CD14-positive monocyte (primary cell): ENCODE measurements at regions not wholly inside any gene's neighbourhood (a gene's known extent, or its start where the extent isn't known, plus 50 kb on each side); places are given as distances from the start of the nearest gene placed in this dataset.

ENCODE experiments used
- DNase-seq, 3 donors: peaks; one replicate each; pipeline ENCODE4 v3.0.0-alpha.2; 2011 to 2022
- H2AFZ ChIP-seq: 2 replicates; pipeline ENCODE4 v1.6.0; 2012; ENCODE audit warnings: mild to moderate bottlenecking, low read depth, low read length, inconsistent platforms; ENCODE audit not compliant: insufficient read depth, poor library complexity, severe bottlenecking
- H3K27ac ChIP-seq, 2 donors: 1 replicate in 1 of 2; 2 replicates in 1 of 2; pipeline ENCODE4 v1.5.1; 2012 to 2013; ENCODE audit warnings: low read length in 2 of 2, control low read depth in 1 of 2, inconsistent platforms in 1 of 2, low read depth in 1 of 2, mild to moderate bottlenecking in 1 of 2
- H3K27me3 ChIP-seq, 2 donors: one replicate each; pipeline versions ENCODE4 v1.6.0 to v1.6.1; 2011 to 2013; ENCODE audit warnings: low read length in 2 of 2; ENCODE audit not compliant: control insufficient read depth in 2 of 2, insufficient read depth in 2 of 2
- H3K36me3 ChIP-seq, 2 donors: replicated peaks in 1 of 2; 1 replicate in 1 of 2; 2 replicates in 1 of 2; pipeline versions ENCODE4 v1.5.1 to v1.6.1; 2012 to 2013; ENCODE audit warnings: low read length in 2 of 2, control low read depth in 1 of 2, inconsistent platforms in 1 of 2, mild to moderate bottlenecking in 1 of 2; ENCODE audit not compliant: insufficient read depth in 2 of 2, control insufficient read depth in 1 of 2
- H3K4me1 ChIP-seq, 2 donors: 1 replicate in 1 of 2; 2 replicates in 1 of 2; pipeline versions ENCODE4 v1.5.1 to v1.6.1; 2012 to 2013; ENCODE audit warnings: low read length in 2 of 2, control low read depth in 1 of 2, inconsistent platforms in 1 of 2, mild to moderate bottlenecking in 1 of 2, moderate library complexity in 1 of 2; ENCODE audit not compliant: insufficient read depth in 2 of 2, control insufficient read depth in 1 of 2
- H3K4me2 ChIP-seq: replicated peaks from 2 replicates; pipeline ENCODE3; 2012; ENCODE audit warnings: low read length, moderate library complexity, mild to moderate bottlenecking; ENCODE audit not compliant: poor library complexity, severe bottlenecking; ENCODE audit errors: extremely low read depth
- H3K4me3 ChIP-seq, 3 experiments: fragments of 200-600 bp in 1 of 3; sonication (generic) in 1 of 3; replicated peaks in 1 of 3; 1 replicate in 2 of 3; 2 replicates in 1 of 3; pipeline ENCODE4 v1.5.1; 2011 to 2013; ENCODE audit warnings: low read length in 3 of 3, mild to moderate bottlenecking in 3 of 3, control low read depth in 2 of 3, low read depth in 2 of 3, inconsistent platforms in 1 of 3, moderate library complexity in 1 of 3
- H3K79me2 ChIP-seq: 2 replicates; pipeline ENCODE4 v1.6.0; 2012; ENCODE audit warnings: mild to moderate bottlenecking, control low read depth, inconsistent platforms, low read length, moderate library complexity; ENCODE audit not compliant: insufficient read depth
- H3K9ac ChIP-seq: 2 replicates; pipeline ENCODE4 v1.6.0; 2017; ENCODE audit warnings: low read length, mild to moderate bottlenecking; ENCODE audit not compliant: insufficient read depth, poor library complexity, severe bottlenecking
- H3K9me3 ChIP-seq, 2 donors: replicated peaks in 1 of 2; 1 replicate in 1 of 2; 2 replicates in 1 of 2; pipeline versions ENCODE4 v1.5.1 to v1.6.1; 2012 to 2013; ENCODE audit warnings: low read length in 2 of 2, control low read depth in 1 of 2; ENCODE audit not compliant: control insufficient read depth in 1 of 2, insufficient read depth in 1 of 2
- H4K20me1 ChIP-seq: 2 replicates; pipeline ENCODE4 v1.6.0; 2012; ENCODE audit warnings: mild to moderate bottlenecking, low read length, control low read depth, moderate library complexity; ENCODE audit not compliant: insufficient read depth
- H3K27ac Mint-ChIP-seq, 7 donors: one replicate each; pipeline ENCODE4 v1.8.0; 2020; ENCODE audit warnings: mild to moderate bottlenecking in 7 of 7, mixed read lengths in 7 of 7, moderate library complexity in 6 of 7, inconsistent platforms in 2 of 7
- H3K27me3 Mint-ChIP-seq, 3 donors: one replicate each; pipeline ENCODE4 v1.8.0; 2021 to 2022; ENCODE audit warnings: low read depth in 3 of 3, mild to moderate bottlenecking in 3 of 3, mixed read lengths in 3 of 3, moderate library complexity in 3 of 3, inconsistent platforms in 1 of 3
- H3K36me3 Mint-ChIP-seq, 2 donors: one replicate each; pipeline ENCODE4 v1.8.0; 2020; ENCODE audit warnings: mixed read lengths in 2 of 2, inconsistent platforms in 1 of 2, mild to moderate bottlenecking in 1 of 2
- H3K4me1 Mint-ChIP-seq: one replicate; pipeline ENCODE4 v1.8.0; 2020; ENCODE audit warnings: mild to moderate bottlenecking, mixed read lengths
- H3K4me3 Mint-ChIP-seq, 2 donors: one replicate each; pipeline ENCODE4 v1.8.0; 2020; ENCODE audit warnings: mild to moderate bottlenecking in 2 of 2, mixed read lengths in 2 of 2, moderate library complexity in 1 of 2
- H3K9me3 Mint-ChIP-seq, 7 donors: one replicate each; pipeline ENCODE4 v1.8.0; 2020 to 2022; ENCODE audit warnings: mixed read lengths in 7 of 7, mild to moderate bottlenecking in 6 of 7, moderate library complexity in 6 of 7, inconsistent platforms in 2 of 7
- CTCF ChIP-seq: fragments of 200-600 bp; IDR thresholded peaks from one replicate; pipeline ENCODE4 v1.8.0; 2022; ENCODE audit warnings: antibody characterized with exemption, mild to moderate bottlenecking
- WGBS: methylation state at CpG from one replicate; pipeline ENCODE4 v1.1.5; 2013; ENCODE audit warnings: missing lambda C conversion rate; ENCODE audit not compliant: insufficient coverage; 5-methylcytosine and 5-hydroxymethylcytosine counted together
- intact Hi-C, 2 donors: fragments of 100-400 bp; cut with micrococcal nuclease; formaldehyde crosslinking; loops; one replicate each; pipeline versions ENCODE4 v1.15.0 to v1.15.1; 2023

- Histone ChIP-seq H3K27me3 (peaks cover 2 to 3% of the 10 kb centered on the region in 2 donors), H3K4me1 (no peaks in the 10 kb centered on the region), H3K27ac (no peak overlapping the region), H3K79me2 (no peaks in the 10 kb centered on the region), H3K9ac (no peak overlapping the region), H3K4me2 (no peak overlapping the region), H3K4me3 (no peak overlapping the region), H2AFZ (no peak overlapping the region), H3K36me3 (no peaks in the 10 kb centered on the region), H4K20me1 (no peaks in the 10 kb centered on the region), H3K9me3 (no peaks in the 10 kb centered on the region)
- intact Hi-C loops, result no loop called here
- no peak for TF ChIP-seq CTCF
- H3K36me3 Mint-ChIP-seq, result no peaks in the 10 kb centered on the region
- no peaks in the 10 kb centered on the region for H3K4me1 Mint-ChIP-seq
- H3K9me3 Mint-ChIP-seq, result peaks cover 0 to 7% (median 1%) of the 10 kb centered on the region in 7 donors
- H3K4me3 Mint-ChIP-seq, result no peak overlapping the region
- no peak for DNase-seq
- no peak overlapping the region for H3K27ac Mint-ChIP-seq
- peaks cover 0 to 12% (median 11%) of the 10 kb centered on the region in 3 donors for H3K27me3 Mint-ChIP-seq
- no CpG with 5 or more reads among the region's 2 CpGs for WGBS
Measured at GRCh38 chr2:176582176-176582575, 312.9 kb downstream of the MTX2 start.

GRCh38 chr2:176582990-176583481 lies 313.8 kb downstream of the MTX2 start:
- TF ChIP-seq CTCF, result no peak
- intact Hi-C loops, result no loop called here
- no CpG with 5 or more reads among the region's 2 CpGs for WGBS
- H3K9ac ChIP-seq, result no peak overlapping the region
- DNase-seq, result no peak
- no peaks in the 10 kb centered on the region for H3K79me2 ChIP-seq
- no peaks in the 10 kb centered on the region for H4K20me1 ChIP-seq
- no peaks in the 10 kb centered on the region for H3K9me3 ChIP-seq
- no peak overlapping the region for H3K27ac Mint-ChIP-seq
- H3K4me1 ChIP-seq, result no peaks in the 10 kb centered on the region
- H3K4me3 Mint-ChIP-seq, result peak overlapping the region in 1 of 2 donors; percentile 59
- H3K9me3 Mint-ChIP-seq, result peaks cover 0 to 7% (median 1%) of the 10 kb centered on the region in 7 donors
- no peaks in the 10 kb centered on the region for H3K4me1 Mint-ChIP-seq
- H3K4me2 ChIP-seq, result no peak overlapping the region
- H3K27ac ChIP-seq, result no peak overlapping the region
- peaks cover 0 to 12% (median 11%) of the 10 kb centered on the region in 3 donors for H3K27me3 Mint-ChIP-seq
- H2AFZ ChIP-seq, result no peak overlapping the region
- peaks cover 2 to 3% of the 10 kb centered on the region in 2 donors for H3K27me3 ChIP-seq
- H3K36me3 ChIP-seq, result no peaks in the 10 kb centered on the region
- H3K4me3 ChIP-seq, result no peak overlapping the region
- no peaks in the 10 kb centered on the region for H3K36me3 Mint-ChIP-seq
